Neural progenitor cell (in vitro differentiated cells): ENCODE measurements at regions not wholly inside any gene's neighbourhood (a gene's known extent, or its start where the extent isn't known, plus 50 kb on each side); places are given as distances from the start of the nearest gene placed in this dataset.

ENCODE experiments used
- CTCF ChIP-seq: fragments of 200-600 bp; sonication (generic); IDR thresholded peaks from 2 replicates; pipeline ENCODE4 v1.5.1; 2017; ENCODE audit warnings: antibody characterized with exemption, mild to moderate bottlenecking
- EZH2 ChIP-seq: fragments of 200-600 bp; sonication (generic); IDR thresholded peaks from 2 replicates; pipeline ENCODE4 v1.6.1; 2017; ENCODE audit warnings: antibody characterized with exemption, mild to moderate bottlenecking, moderate library complexity
- EZH2phosphoT487 ChIP-seq: fragments of 200-600 bp; sonication (generic); IDR thresholded peaks from 2 replicates; pipeline ENCODE4 v1.6.1; 2017; ENCODE audit warnings: antibody characterized with exemption

- TF ChIP-seq CTCF (no peak), EZH2phosphoT487 (no peak), EZH2 (no peak)
Observed at GRCh38 chr4:23022032-23022431, 329.3 kb downstream of the GBA3 start.
